PFSK-1 (cell line): ENCODE measurements at regions not wholly inside any gene's neighbourhood (a gene's known extent, or its start where the extent isn't known, plus 50 kb on each side); places are given as distances from the start of the nearest gene placed in this dataset.

ENCODE experiments used
- FOXP2 ChIP-seq: optimal IDR thresholded peaks from 2 replicates; pipeline ENCODE3; 2011; ENCODE audit warnings: borderline replicate concordance, control low read depth, inconsistent platforms; ENCODE audit not compliant: insufficient read depth; ENCODE audit errors: extremely low read length, extremely low read depth
- POLR2AphosphoS5 ChIP-seq: IDR thresholded peaks from 2 replicates; pipeline ENCODE4 v1.6.1; 2012; ENCODE audit warnings: low read depth, mild to moderate bottlenecking, control low read depth, low read length, moderate library complexity
- REST ChIP-seq, 2 experiments: IDR thresholded peaks; 2 replicates each; pipeline versions ENCODE4 v1.6.1 to v1.8.0; 2011 to 2012; ENCODE audit warnings: low read depth in 2 of 2, low read length in 2 of 2, control low read depth in 1 of 2, inconsistent platforms in 1 of 2, mild to moderate bottlenecking in 1 of 2, moderate library complexity in 1 of 2; ENCODE audit not compliant: insufficient read depth in 1 of 2
- SIN3A ChIP-seq: IDR thresholded peaks from 2 replicates; pipeline ENCODE4 v1.6.1; 2012; ENCODE audit warnings: mild to moderate bottlenecking, low read length, moderate library complexity, borderline replicate concordance; ENCODE audit not compliant: insufficient read depth
- TAF1 ChIP-seq: IDR thresholded peaks from 2 replicates; pipeline ENCODE4 v1.6.1; 2012; ENCODE audit warnings: low read length, control low read depth, borderline replicate concordance; ENCODE audit not compliant: insufficient read depth

GRCh38 chr20:40154514-40154913, 534.5 kb downstream of the MAFB start:
- TF ChIP-seq POLR2AphosphoS5 (no peak), SIN3A (no peak), FOXP2 (no peak), TAF1 (no peak), REST (IDR thresholded peaks at IDR 0.05; ENCODE audit: insufficient read depth in 1 of 2, low read depth in 2 of 2, low read length in 2 of 2) (no peak)

GRCh38 chr20:40148886-40149285, 540.1 kb downstream of the MAFB start:
- TF ChIP-seq FOXP2: no peak
- no peak for TF ChIP-seq POLR2AphosphoS5
- TF ChIP-seq REST (IDR thresholded peaks at IDR 0.05; ENCODE audit: insufficient read depth in 1 of 2, low read depth in 2 of 2, low read length in 2 of 2): no peak
- TF ChIP-seq SIN3A: no peak

GRCh38 chr20:40146071-40146470, 543.0 kb downstream of the MAFB start:
- no peak for TF ChIP-seq SIN3A
- TF ChIP-seq POLR2AphosphoS5: no peak
- TF ChIP-seq REST (IDR thresholded peaks at IDR 0.05; ENCODE audit: insufficient read depth in 1 of 2, low read depth in 2 of 2, low read length in 2 of 2): no peak
- TF ChIP-seq TAF1: no peak
- no peak for TF ChIP-seq FOXP2

GRCh38 chr20:40144581-40144980, 544.5 kb downstream of the MAFB start:
- TF ChIP-seq FOXP2 (no peak), TAF1 (no peak), SIN3A (no peak), REST (IDR thresholded peaks at IDR 0.05; ENCODE audit: insufficient read depth in 1 of 2, low read depth in 2 of 2, low read length in 2 of 2) (no peak), POLR2AphosphoS5 (no peak)

- TF ChIP-seq FOXP2 (no peak), REST (IDR thresholded peaks at IDR 0.05; ENCODE audit: insufficient read depth in 1 of 2, low read depth in 2 of 2, low read length in 2 of 2) (no peak), TAF1 (no peak), SIN3A (no peak), POLR2AphosphoS5 (no peak)
Measured at GRCh38 chr20:40134176-40134575, 554.9 kb downstream of the MAFB start.
